HEK293 (cell line): ENCODE measurements at regions not wholly inside any gene's neighbourhood (a gene's known extent, or its start where the extent isn't known, plus 50 kb on each side); places are given as distances from the start of the nearest gene placed in this dataset.

Experiments
- CTCF ChIA-PET: fragments of 350-600 bp; formaldehyde crosslinking; extraction: SDS; loops from one replicate; lab custom pipeline; 2021; ENCODE audit warnings: antibody characterized with exemption; lab: Yijun Ruan, JAX
- POLR2A ChIA-PET: fragments of 300-600 bp; formaldehyde crosslinking; extraction: SDS; loops from one replicate; lab custom pipeline; 2020; ENCODE audit warnings: antibody characterized with exemption, inconsistent platforms; lab: Yijun Ruan, JAX
- H3K27ac ChIP-seq: fragments of 200-500 bp; sonication (Bioruptor generic); 2 replicates; pipeline ENCODE4 v1.5.1; 2014; ENCODE audit warnings: low read depth, low read length, control low read depth, inconsistent platforms; ENCODE audit errors: extremely low read depth
- H3K36me3 ChIP-seq, 2 experiments: fragments of 200-500 bp in 1 of 2; sonication (Bioruptor generic) in 1 of 2; 1 replicate in 1 of 2; 2 replicates in 1 of 2; pipeline ENCODE4 v1.5.1; 2014 to 2017; ENCODE audit warnings: inconsistent platforms in 2 of 2, low read length in 2 of 2; ENCODE audit not compliant: control insufficient read depth in 2 of 2, insufficient read depth in 1 of 2
- H3K4me1 ChIP-seq: fragments of 200-500 bp; sonication (Bioruptor generic); 2 replicates; pipeline ENCODE4 v1.5.1; 2014; ENCODE audit warnings: mild to moderate bottlenecking, low read length, inconsistent platforms; ENCODE audit not compliant: control insufficient read depth, insufficient read depth
- H3K4me3 ChIP-seq: 2 replicates; pipeline ENCODE4 v1.5.1; 2011; ENCODE audit warnings: low read depth, mild to moderate bottlenecking, control low read depth, low read length, moderate library complexity
- H3K9me3 ChIP-seq: fragments of 200-500 bp; sonication (Bioruptor generic); 2 replicates; pipeline ENCODE4 v1.5.1; 2014; ENCODE audit warnings: low read depth, low read length, inconsistent platforms; ENCODE audit not compliant: control insufficient read depth, insufficient read depth
- EGR2 ChIP-seq: fragments of 450-650 bp; formaldehyde crosslinking; IDR thresholded peaks from 2 replicates; pipeline ENCODE4 v1.5.1; 2016; ENCODE audit warnings: low read depth, missing biosample characterization, missing genetic modification characterization
- SCRT2 ChIP-seq: fragments of 450-650 bp; formaldehyde crosslinking; IDR thresholded peaks from 2 replicates; pipeline ENCODE4 v1.5.1; 2016; ENCODE audit warnings: missing biosample characterization, missing genetic modification characterization
- TRIM28 ChIP-seq: IDR thresholded peaks from 2 replicates; pipeline ENCODE4 v1.6.1; 2011; ENCODE audit warnings: low read length, control low read depth, borderline replicate concordance
- ZNF114 ChIP-seq: fragments of 450-650 bp; formaldehyde crosslinking; IDR thresholded peaks from 2 replicates; pipeline ENCODE4 v1.5.0; 2017; ENCODE audit warnings: missing biosample characterization, missing genetic modification characterization
- ZNF155 ChIP-seq: fragments of 450-650 bp; formaldehyde crosslinking; IDR thresholded peaks from 2 replicates; pipeline ENCODE4 v1.5.1; 2016; ENCODE audit warnings: missing biosample characterization, missing genetic modification characterization
- ZNF2 ChIP-seq: fragments of 450-650 bp; formaldehyde crosslinking; IDR thresholded peaks from 2 replicates; pipeline ENCODE4 v1.5.1; 2016; ENCODE audit warnings: missing biosample characterization, missing genetic modification characterization
- ZNF274 ChIP-seq, 2 experiments: fragments of 200-500 bp in 1 of 2; fragments of 450-650 bp in 1 of 2; sonication (Bioruptor generic) in 1 of 2; formaldehyde crosslinking in 1 of 2; IDR thresholded peaks; 2 replicates each; pipeline versions ENCODE4 v1.5.1 to v1.6.1; 2014 to 2016; ENCODE audit warnings: borderline replicate concordance in 1 of 2, inconsistent platforms in 1 of 2, low read length in 1 of 2, missing biosample characterization in 1 of 2, missing genetic modification characterization in 1 of 2
- ZNF350 ChIP-seq: fragments of 450-650 bp; formaldehyde crosslinking; IDR thresholded peaks from 2 replicates; pipeline ENCODE4 v1.5.0; 2017; ENCODE audit warnings: missing biosample characterization, mild to moderate bottlenecking, missing genetic modification characterization
- ZNF37A ChIP-seq: fragments of 450-650 bp; IDR thresholded peaks from 2 replicates; pipeline ENCODE4 v1.5.1; 2018; ENCODE audit warnings: missing biosample characterization, missing genetic modification characterization
- ZNF391 ChIP-seq: fragments of 450-650 bp; formaldehyde crosslinking; IDR thresholded peaks from 2 replicates; pipeline ENCODE4 v1.5.1; 2016; ENCODE audit warnings: low read depth, missing biosample characterization, missing genetic modification characterization, borderline replicate concordance
- ZNF404 ChIP-seq: fragments of 450-650 bp; formaldehyde crosslinking; IDR thresholded peaks from 2 replicates; pipeline ENCODE4 v1.5.1; 2017; ENCODE audit warnings: missing biosample characterization, missing genetic modification characterization
- ZNF416 ChIP-seq: fragments of 450-650 bp; formaldehyde crosslinking; IDR thresholded peaks from 2 replicates; pipeline ENCODE4 v1.5.1; 2016; ENCODE audit warnings: missing biosample characterization, missing genetic modification characterization
- ZNF510 ChIP-seq: fragments of 450-650 bp; formaldehyde crosslinking; IDR thresholded peaks from 2 replicates; pipeline ENCODE4 v1.5.1; 2018; ENCODE audit warnings: mild to moderate bottlenecking, missing genetic modification characterization, missing biosample characterization; ENCODE audit not compliant: insufficient replicate concordance
- ZNF521 ChIP-seq: fragments of 450-650 bp; formaldehyde crosslinking; IDR thresholded peaks from 2 replicates; pipeline ENCODE4 v1.5.1; 2017; ENCODE audit warnings: missing biosample characterization, mild to moderate bottlenecking, missing genetic modification characterization
- ZNF558 ChIP-seq: fragments of 450-650 bp; formaldehyde crosslinking; IDR thresholded peaks from 2 replicates; pipeline ENCODE4 v1.5.1; 2016; ENCODE audit warnings: missing biosample characterization, missing genetic modification characterization
- ZNF610 ChIP-seq: fragments of 450-650 bp; formaldehyde crosslinking; IDR thresholded peaks from 2 replicates; pipeline ENCODE4 v1.5.1; 2016; ENCODE audit warnings: missing biosample characterization, missing genetic modification characterization, borderline replicate concordance
- ZNF785 ChIP-seq: fragments of 450-650 bp; formaldehyde crosslinking; IDR thresholded peaks from 2 replicates; pipeline ENCODE4 v1.5.1; 2016; ENCODE audit warnings: missing biosample characterization, missing genetic modification characterization
- TF ChIP-seq, protein P1 (sequence below): fragments of 450-650 bp; formaldehyde crosslinking; IDR thresholded peaks from 2 replicates; pipeline ENCODE4 v1.5.1; 2016; ENCODE audit warnings: missing biosample characterization, missing genetic modification characterization
- TF ChIP-seq, protein P2 (sequence below): fragments of 450-650 bp; formaldehyde crosslinking; IDR thresholded peaks from 2 replicates; pipeline ENCODE4 v1.5.1; 2017; ENCODE audit warnings: missing biosample characterization, mild to moderate bottlenecking, missing genetic modification characterization, moderate library complexity
- TF ChIP-seq, protein P3 (sequence below): fragments of 450-650 bp; formaldehyde crosslinking; conservative IDR thresholded peaks from 2 replicates; pipeline ENCODE4 v1.5.1; 2016; ENCODE audit warnings: low read depth, missing biosample characterization, missing genetic modification characterization

- ChIA-PET POLR2A (interaction anchor here (0.6 kb wide), 1 partner anchor 560 kb away, joined by 3 read pairs; no protein-coding TSS in a partner anchor), CTCF (interaction anchor here (0.6 kb wide), 1 partner anchor 405 kb away, joined by 5 read pairs; no protein-coding TSS in a partner anchor)
- no peaks in the 10 kb centered on the region for H3K4me1 ChIP-seq
- H3K36me3 ChIP-seq = no peaks in the 10 kb centered on the region
- H3K9me3 ChIP-seq = no peaks in the 10 kb centered on the region
- no peak overlapping the region for H3K27ac ChIP-seq
- peak; percentile 36; the same call in 1 of the 2 replicates for TF ChIP-seq SCRT2 (tag by site-specific recombination)
- TF ChIP-seq EGR2 (tag by site-specific recombination) = no peak
- TF ChIP-seq ZNF416 (tag by site-specific recombination) = no peak
- no peak overlapping the region for H3K4me3 ChIP-seq
Observed at GRCh38 chr12:114220311-114220710, 185.6 kb downstream of the TBX5 start.

- ChIA-PET POLR2A (no interaction called here), CTCF (no interaction called here)
- Histone ChIP-seq H3K4me3 (no peak overlapping the region), H3K4me1 (no peaks in the 10 kb centered on the region), H3K36me3 (no peaks in the 10 kb centered on the region), H3K27ac (no peak overlapping the region), H3K9me3 (no peaks in the 10 kb centered on the region)
- no peak for TF ChIP-seq ZNF510 (tag by site-specific recombination)
- no peak for TF ChIP-seq ZNF114 (tag by site-specific recombination)
- no peak for TF ChIP-seq ZNF785 (tag by site-specific recombination)
- TF ChIP-seq ZNF610 (tag by site-specific recombination) = no peak
- no peak for TF ChIP-seq ZNF2 (tag by site-specific recombination)
- TF ChIP-seq ZNF404 (tag by site-specific recombination) = no peak
- TF ChIP-seq, protein P1, sequence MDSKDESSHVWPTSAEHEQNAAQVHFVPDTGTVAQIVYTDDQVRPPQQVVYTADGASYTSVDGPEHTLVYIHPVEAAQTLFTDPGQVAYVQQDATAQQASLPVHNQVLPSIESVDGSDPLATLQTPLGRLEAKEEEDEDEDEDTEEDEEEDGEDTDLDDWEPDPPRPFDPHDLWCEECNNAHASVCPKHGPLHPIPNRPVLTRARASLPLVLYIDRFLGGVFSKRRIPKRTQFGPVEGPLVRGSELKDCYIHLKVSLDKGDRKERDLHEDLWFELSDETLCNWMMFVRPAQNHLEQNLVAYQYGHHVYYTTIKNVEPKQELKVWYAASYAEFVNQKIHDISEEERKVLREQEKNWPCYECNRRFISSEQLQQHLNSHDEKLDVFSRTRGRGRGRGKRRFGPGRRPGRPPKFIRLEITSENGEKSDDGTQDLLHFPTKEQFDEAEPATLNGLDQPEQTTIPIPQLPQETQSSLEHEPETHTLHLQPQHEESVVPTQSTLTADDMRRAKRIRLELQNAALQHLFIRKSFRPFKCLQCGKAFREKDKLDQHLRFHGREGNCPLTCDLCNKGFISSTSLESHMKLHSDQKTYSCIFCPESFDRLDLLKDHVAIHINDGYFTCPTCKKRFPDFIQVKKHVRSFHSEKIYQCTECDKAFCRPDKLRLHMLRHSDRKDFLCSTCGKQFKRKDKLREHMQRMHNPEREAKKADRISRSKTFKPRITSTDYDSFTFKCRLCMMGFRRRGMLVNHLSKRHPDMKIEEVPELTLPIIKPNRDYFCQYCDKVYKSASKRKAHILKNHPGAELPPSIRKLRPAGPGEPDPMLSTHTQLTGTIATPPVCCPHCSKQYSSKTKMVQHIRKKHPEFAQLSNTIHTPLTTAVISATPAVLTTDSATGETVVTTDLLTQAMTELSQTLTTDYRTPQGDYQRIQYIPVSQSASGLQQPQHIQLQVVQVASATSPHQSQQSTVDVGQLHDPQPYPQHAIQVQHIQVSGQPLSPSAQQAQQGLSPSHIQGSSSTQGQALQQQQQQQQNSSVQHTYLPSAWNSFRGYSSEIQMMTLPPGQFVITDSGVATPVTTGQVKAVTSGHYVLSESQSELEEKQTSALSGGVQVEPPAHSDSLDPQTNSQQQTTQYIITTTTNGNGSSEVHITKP (tag by site-specific recombination) = no peak
- TF ChIP-seq ZNF274 (IDR thresholded peaks at IDR 0.05; ENCODE audit: low read length) = no peak
- no peak for TF ChIP-seq ZNF274 (tag by site-specific recombination; IDR thresholded peaks at IDR 0.05; ENCODE audit: borderline replicate concordance)
- no peak for TF ChIP-seq ZNF350 (tag by site-specific recombination)
- no peak for TF ChIP-seq ZNF37A (tag by site-specific recombination)
- TF ChIP-seq, protein P2, sequence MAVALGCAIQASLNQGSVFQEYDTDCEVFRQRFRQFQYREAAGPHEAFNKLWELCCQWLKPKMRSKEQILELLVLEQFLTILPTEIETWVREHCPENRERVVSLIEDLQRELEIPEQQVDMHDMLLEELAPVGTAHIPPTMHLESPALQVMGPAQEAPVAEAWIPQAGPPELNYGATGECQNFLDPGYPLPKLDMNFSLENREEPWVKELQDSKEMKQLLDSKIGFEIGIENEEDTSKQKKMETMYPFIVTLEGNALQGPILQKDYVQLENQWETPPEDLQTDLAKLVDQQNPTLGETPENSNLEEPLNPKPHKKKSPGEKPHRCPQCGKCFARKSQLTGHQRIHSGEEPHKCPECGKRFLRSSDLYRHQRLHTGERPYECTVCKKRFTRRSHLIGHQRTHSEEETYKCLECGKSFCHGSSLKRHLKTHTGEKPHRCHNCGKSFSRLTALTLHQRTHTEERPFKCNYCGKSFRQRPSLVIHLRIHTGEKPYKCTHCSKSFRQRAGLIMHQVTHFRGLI = no peak
- no peak for TF ChIP-seq ZNF155 (tag by site-specific recombination)
- TF ChIP-seq, protein P3, sequence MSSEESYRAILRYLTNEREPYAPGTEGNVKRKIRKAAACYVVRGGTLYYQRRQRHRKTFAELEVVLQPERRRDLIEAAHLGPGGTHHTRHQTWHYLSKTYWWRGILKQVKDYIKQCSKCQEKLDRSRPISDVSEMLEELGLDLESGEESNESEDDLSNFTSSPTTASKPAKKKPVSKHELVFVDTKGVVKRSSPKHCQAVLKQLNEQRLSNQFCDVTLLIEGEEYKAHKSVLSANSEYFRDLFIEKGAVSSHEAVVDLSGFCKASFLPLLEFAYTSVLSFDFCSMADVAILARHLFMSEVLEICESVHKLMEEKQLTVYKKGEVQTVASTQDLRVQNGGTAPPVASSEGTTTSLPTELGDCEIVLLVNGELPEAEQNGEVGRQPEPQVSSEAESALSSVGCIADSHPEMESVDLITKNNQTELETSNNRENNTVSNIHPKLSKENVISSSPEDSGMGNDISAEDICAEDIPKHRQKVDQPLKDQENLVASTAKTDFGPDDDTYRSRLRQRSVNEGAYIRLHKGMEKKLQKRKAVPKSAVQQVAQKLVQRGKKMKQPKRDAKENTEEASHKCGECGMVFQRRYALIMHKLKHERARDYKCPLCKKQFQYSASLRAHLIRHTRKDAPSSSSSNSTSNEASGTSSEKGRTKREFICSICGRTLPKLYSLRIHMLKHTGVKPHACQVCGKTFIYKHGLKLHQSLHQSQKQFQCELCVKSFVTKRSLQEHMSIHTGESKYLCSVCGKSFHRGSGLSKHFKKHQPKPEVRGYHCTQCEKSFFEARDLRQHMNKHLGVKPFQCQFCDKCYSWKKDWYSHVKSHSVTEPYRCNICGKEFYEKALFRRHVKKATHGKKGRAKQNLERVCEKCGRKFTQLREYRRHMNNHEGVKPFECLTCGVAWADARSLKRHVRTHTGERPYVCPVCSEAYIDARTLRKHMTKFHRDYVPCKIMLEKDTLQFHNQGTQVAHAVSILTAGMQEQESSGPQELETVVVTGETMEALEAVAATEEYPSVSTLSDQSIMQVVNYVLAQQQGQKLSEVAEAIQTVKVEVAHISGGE (tag by site-specific recombination) = no peak
- TF ChIP-seq TRIM28 = no peak
- TF ChIP-seq ZNF521 (tag by site-specific recombination) = no peak
- no peak for TF ChIP-seq ZNF558 (tag by site-specific recombination)
- TF ChIP-seq ZNF391 (tag by site-specific recombination) = no peak
Observed at GRCh38 chr12:114218136-114218535, 187.8 kb downstream of the TBX5 start.
